Erythroblast (primary cell): ENCODE measurements at regions not wholly inside any gene's neighbourhood (a gene's known extent, or its start where the extent isn't known, plus 50 kb on each side); places are given as distances from the start of the nearest gene placed in this dataset.

Experiments used
- GATA1 ChIP-seq: IDR thresholded peaks from 2 replicates; pipeline ENCODE4 v1.6.1; 2011; ENCODE audit warnings: low read depth, mild to moderate bottlenecking, control low read depth, low read length, moderate library complexity
- POLR2A ChIP-seq: IDR thresholded peaks from 2 replicates; pipeline ENCODE4 v1.6.1; 2011; ENCODE audit warnings: mild to moderate bottlenecking, low read length

- TF ChIP-seq POLR2A (no peak), GATA1 (no peak)
These were observed 158.7 kb downstream of the ZNF674 start for GRCh38 chrX:46386511-46386910.
